HG03060 (cell line): ENCODE measurements at regions not wholly inside any gene's neighbourhood (a gene's known extent, or its start where the extent isn't known, plus 50 kb on each side); places are given as distances from the start of the nearest gene placed in this dataset.

Source experiments
- ATAC-seq: cut with Tn5 transposase; IDR thresholded peaks from one replicate; pipeline ENCODE4 v1.9.1; 2021; ENCODE audit warnings: low read depth, moderate number of reproducible peaks; ENCODE audit not compliant: unreplicated experiment

DNA sequence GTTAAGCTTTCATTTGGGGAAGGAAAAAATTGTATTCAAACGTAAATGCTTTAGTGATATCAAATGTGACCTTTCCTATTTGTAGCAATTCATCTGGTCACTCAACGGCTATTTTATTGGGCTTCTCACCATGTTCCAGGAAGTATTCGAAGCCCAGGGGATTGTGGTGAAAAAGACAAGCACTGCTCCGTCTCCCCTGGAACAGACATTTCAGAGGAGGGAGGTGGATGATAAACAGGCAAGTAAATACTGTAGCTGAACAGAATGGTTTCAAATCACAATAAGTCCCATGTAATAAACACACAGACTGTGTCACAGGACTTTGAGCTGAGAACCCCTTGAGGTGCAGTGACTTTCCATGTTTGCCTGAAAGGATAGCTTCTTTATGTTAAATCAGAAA lies 464.7 kb upstream of the HNRNPA3 start:
- no peak for ATAC-seq

GRCh38 chr2:176748662-176749061 lies 463.9 kb upstream of the HNRNPA3 start:
- ATAC-seq = no peak

DNA sequence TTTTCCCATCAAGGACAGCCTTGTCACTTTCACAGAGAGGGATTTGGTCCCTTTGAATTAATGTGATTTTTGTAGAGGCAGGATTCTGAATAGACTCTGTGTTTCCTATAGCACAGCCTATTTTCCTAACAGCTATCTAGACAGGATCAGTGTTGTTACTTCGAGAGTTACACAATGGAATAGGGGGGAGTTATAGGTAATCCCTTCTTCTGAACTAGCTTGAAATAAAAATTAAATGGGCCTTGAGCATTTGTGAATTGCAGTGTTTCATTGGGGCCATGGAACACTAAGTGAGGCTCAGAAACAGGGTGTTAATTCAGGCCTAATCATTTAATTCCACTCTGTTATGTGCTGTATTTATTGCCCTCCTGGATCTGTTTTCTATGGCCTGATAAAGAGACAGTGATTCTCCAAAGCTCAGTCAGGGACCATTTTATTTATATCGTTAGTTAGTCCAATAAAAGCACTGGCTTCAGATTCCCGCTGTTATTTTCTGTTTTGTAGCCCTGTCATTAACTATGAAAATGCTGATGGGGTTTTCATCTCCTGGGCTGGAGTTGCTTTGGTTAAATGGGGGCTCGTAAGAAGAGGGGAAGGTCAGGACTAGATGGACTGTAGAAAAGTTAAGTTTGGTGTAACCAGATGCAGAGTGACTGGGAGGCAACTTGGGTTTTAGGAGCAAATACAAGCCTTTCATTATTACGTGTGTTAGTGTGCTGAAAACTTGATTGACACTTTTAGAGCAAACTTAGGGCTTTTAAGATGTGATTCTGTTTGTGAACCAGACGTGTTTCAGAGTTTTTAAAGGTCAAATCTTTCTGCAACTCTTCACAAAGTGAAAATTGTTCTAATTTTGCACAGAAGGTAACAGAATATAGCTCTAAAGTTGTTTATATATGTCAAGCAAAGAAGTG lies 461.0 kb upstream of the HNRNPA3 start:
- no peak for ATAC-seq

GRCh38 chr2:176752295-176752694 lies 460.3 kb upstream of the HNRNPA3 start:
- no peak for ATAC-seq

- no peak for ATAC-seq
These were observed 459.4 kb upstream of the HNRNPA3 start for GRCh38 chr2:176753205-176753604.

- ATAC-seq = no peak
These were observed 458.7 kb upstream of the HNRNPA3 start for GRCh38 chr2:176753752-176754474.

- ATAC-seq = no peak
These were observed 457.0 kb upstream of the HNRNPA3 start for GRCh38 chr2:176755537-176756135.

DNA sequence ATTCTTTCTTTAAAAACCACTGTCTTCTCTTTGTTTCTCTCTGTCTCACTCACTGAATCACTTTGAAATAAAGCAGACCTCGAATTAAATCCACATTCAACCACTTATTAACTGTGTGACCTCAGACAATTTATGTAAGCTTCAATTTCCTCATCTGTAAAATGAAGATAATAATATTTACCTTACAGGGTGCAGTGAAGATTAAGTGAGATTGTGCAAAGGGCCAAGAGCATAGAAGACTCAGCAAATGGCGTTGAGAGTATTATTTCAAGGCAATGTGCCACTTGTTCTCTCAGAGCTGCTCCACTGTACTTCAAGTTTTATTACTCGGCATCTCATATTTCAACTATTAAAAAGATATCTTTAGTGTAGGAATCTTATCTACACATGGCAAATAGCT lies 454.2 kb upstream of the HNRNPA3 start:
- ATAC-seq = no peak

GRCh38 chr2:176760439-176760838 lies 452.2 kb upstream of the HNRNPA3 start:
- no peak for ATAC-seq

- no peak for ATAC-seq
These were observed 449.5 kb upstream of the HNRNPA3 start for GRCh38 chr2:176763130-176763529.

DNA sequence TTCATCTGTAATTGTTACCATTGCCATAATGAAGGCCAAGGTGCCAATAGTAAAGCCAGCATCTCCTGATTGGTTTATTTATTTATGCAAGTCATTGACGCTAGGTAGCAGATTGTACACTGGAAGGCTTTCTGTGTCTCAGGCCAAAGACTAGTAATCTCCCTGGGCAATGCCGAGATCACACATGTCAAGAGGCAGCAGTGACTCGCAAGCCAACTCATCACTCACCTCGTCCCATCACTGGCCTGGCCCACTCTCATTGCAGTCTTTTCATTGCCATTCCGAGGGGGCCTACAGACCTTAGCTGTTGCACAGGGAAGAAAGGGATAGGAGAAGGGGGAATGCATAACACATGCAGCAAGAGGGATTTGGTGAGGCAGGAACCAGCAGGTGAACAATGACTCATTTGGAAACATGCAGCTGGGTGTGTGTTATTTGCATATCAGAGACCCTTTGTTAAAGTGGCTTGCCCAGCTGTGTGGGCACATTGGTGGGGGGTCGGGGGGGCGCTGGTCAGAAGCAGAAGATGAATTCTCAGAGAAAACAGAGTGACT lies 448.7 kb upstream of the HNRNPA3 start:
- ATAC-seq = peak; percentile 53

GRCh38 chr2:176764921-176765320 lies 447.7 kb upstream of the HNRNPA3 start:
- ATAC-seq = no peak

DNA sequence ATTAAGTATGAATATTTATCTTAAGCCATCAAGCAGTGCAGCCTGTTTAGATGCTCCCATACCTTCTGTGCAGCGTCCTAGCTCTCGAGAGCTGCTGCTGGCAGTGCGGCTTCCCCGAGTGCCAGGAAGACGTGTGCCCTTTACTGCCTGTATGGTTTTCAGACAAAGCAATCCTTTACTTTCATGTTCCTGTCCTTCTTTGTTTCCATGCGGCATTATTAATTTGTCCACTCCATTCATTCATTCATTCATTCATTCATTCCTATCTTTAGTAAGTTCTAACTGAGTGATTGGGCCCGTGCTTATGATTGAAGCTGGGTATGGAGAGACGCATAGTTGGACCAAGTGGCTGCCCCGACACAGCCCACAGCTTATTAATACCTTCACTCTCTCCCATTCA lies 446.6 kb upstream of the HNRNPA3 start:
- no peak for ATAC-seq

- no peak for ATAC-seq
These were observed 444.4 kb upstream of the HNRNPA3 start for GRCh38 chr2:176768185-176768584.

DNA sequence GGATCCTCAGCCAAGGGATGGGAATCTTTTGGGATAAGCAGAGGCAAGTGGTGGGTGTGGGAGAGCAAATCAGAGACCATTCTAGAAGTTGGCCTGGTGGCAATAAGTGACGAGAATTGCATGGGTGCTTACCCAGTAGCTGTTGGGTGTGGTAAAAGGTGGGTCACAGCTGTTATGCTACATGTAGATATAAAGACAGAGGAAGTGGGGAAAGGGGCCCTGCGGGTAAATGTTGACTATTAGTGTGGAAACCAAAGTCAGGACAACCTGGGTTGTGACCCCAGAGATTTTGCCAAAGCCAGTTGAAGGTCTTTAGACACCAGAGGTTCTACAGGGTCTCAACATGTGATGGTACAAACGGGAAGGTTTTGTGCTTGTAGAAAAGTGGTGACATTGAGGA lies 443.6 kb upstream of the HNRNPA3 start:
- ATAC-seq = no peak

DNA sequence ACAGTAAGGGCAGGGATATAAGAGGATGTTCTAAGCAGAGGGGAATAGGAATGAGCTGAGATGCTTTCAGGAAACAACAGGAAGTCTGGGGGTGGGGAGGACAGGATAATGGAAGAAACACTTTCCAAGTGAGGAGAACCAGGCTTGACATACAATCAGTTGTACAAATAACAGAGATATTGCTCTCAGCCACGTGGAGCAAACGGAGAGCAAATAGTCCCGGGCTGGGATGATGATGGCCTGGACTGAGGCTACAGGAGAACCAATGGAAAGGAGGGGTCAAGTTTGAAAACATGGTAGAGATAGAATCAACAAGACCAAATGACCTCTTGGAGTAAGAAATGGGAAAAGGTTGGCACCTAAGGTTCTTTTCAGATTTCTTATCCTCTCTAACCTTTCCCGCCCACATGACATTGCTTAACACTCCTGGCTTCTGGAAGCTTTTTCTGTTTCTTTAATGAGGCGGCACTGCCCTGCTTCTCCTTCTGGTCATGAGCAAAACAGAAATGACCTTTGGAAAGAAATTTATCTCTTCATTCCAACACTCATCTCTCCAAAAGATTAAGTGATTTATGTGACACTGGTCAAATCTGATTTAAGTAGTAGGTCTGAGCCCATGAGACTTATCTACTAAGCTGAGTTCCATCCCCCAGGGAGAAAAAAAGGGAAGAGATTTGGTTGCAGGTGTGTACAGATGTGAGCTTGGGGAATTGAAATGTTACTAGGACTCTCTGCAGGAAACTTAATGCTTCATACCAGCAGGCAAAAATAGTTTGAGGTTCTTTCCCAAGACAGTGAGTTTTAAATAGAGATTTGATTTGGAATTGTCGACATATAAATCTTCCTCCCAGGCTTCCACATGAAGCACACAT lies 442.9 kb upstream of the HNRNPA3 start:
- ATAC-seq = no peak

DNA sequence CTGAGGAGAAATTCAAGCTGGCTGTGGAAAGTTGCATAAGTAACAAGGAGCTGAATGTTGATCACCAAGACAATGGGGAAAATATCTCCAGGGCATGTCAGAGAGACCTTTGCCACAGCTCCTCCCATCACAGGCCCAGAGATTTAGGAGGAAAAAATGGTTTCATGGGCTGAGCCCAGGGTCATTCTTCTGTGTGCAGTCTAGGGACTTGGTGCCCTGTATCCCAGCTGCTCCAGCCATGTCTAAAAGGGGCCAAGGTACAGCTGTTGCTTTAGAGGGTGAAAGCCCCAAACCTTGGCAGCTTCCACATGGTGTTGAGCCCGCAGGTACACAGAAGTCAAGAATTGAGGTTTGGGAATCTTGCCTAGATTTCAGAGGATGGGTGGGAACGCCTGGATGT lies 439.8 kb upstream of the HNRNPA3 start:
- ATAC-seq = no peak

- ATAC-seq = no peak
These were observed 437.7 kb upstream of the HNRNPA3 start for GRCh38 chr2:176774766-176775451.

DNA sequence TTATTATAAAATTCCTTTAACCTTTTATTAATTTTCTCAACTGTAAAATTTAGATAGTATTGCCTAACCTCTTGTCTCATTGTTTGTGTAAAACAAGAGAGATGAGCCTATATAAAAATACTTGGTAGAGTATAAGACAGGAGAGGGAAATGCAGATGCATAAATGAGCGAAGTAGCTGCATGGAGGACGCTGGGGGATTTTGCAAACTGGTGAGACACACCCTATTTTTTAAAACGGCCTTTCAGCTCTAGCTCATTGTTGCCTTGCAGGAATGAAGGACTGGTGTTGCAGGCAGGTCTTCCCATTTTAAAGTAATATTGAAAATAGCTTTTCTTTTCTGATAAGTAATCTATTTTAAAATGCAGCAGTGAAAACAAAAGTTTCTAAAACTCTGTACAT lies 435.3 kb upstream of the HNRNPA3 start:
- no peak for ATAC-seq

DNA sequence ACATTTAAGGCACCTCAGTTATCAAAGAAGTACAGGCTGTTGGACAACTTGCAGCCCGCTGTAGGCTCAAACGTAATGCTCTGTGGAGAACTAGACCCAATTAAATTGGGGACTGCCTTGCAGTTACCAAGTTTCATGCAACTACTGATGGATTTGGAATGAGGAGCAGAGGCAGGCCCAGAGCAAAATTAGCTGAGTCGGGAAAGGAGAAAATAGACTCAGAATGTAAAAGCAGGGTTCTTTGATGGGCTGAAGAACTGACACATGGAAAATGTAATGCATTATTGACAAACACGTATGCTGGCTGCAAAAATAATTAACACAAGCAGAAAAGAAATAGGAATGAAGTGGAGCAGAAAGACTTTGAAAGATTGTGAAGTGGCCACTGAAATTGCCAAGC lies 432.7 kb upstream of the HNRNPA3 start:
- no peak for ATAC-seq
